WTC11 (cell line): ENCODE measurements at regions not wholly inside any gene's neighbourhood (a gene's known extent, or its start where the extent isn't known, plus 50 kb on each side); places are given as distances from the start of the nearest gene placed in this dataset.

Experiments used
- ATF1 ChIP-seq: sonication (generic); formaldehyde crosslinking; IDR thresholded peaks from 2 replicates; pipeline ENCODE4 v1.8.1; 2023; ENCODE audit warnings: mild to moderate bottlenecking, moderate library complexity, missing genetic modification reagents
- ETV6 ChIP-seq: sonication (generic); formaldehyde crosslinking; IDR thresholded peaks from 2 replicates; pipeline ENCODE4 v1.8.1; 2022; ENCODE audit warnings: mild to moderate bottlenecking, missing genetic modification reagents
- GABPB1 ChIP-seq: sonication (generic); formaldehyde crosslinking; IDR thresholded peaks from 2 replicates; pipeline ENCODE4 v1.8.1; 2023; ENCODE audit warnings: mild to moderate bottlenecking, missing genetic modification reagents
- JAZF1 ChIP-seq: fragments of 250-450 bp; sonication (Bioruptor Pico); IDR thresholded peaks from 2 replicates; pipeline ENCODE4 v1.9.0; 2021; ENCODE audit warnings: moderate library complexity, mild to moderate bottlenecking, inconsistent platforms
- TEAD1 ChIP-seq: sonication (generic); formaldehyde crosslinking; IDR thresholded peaks from 2 replicates; pipeline ENCODE4 v1.8.0; 2022; ENCODE audit warnings: mild to moderate bottlenecking, missing genetic modification reagents
- ZBTB21 ChIP-seq: sonication (generic); formaldehyde crosslinking; IDR thresholded peaks from 2 replicates; pipeline ENCODE4 v1.8.1; 2023; ENCODE audit warnings: mild to moderate bottlenecking, missing genetic modification reagents, borderline replicate concordance
- ZNF121 ChIP-seq: sonication (generic); formaldehyde crosslinking; IDR thresholded peaks from 2 replicates; pipeline ENCODE4 v1.8.0; 2023; ENCODE audit warnings: missing genetic modification reagents
- ZNF263 ChIP-seq: sonication (generic); formaldehyde crosslinking; IDR thresholded peaks from 2 replicates; pipeline ENCODE4 v1.8.1; 2022; ENCODE audit warnings: low read depth, mild to moderate bottlenecking, moderate library complexity, missing genetic modification reagents
- TF ChIP-seq, protein P1 (sequence below): sonication (generic); formaldehyde crosslinking; IDR thresholded peaks from 2 replicates; pipeline ENCODE4 v1.8.1; 2023; ENCODE audit warnings: mild to moderate bottlenecking, missing genetic modification reagents
- TF ChIP-seq, protein P2 (sequence below): sonication (generic); formaldehyde crosslinking; IDR thresholded peaks from 2 replicates; pipeline ENCODE4 v1.8.1; 2023; ENCODE audit warnings: mild to moderate bottlenecking, missing genetic modification reagents, borderline replicate concordance
- TF ChIP-seq, protein P3 (sequence below): fragments of 250-450 bp; sonication (Bioruptor Pico); IDR thresholded peaks from 2 replicates; pipeline ENCODE4 v2.1.2; 2022; ENCODE audit warnings: mild to moderate bottlenecking, moderate library complexity
- TF ChIP-seq, protein P4 (sequence below): fragments of 200-600 bp; IDR thresholded peaks from 2 replicates; pipeline ENCODE4 v1.8.0; 2022; ENCODE audit warnings: antibody characterized with exemption
- TF ChIP-seq, protein P5 (sequence below): sonication (generic); formaldehyde crosslinking; IDR thresholded peaks from 2 replicates; pipeline ENCODE4 v1.8.0; 2023; ENCODE audit warnings: mild to moderate bottlenecking, missing genetic modification reagents
- TF ChIP-seq, protein P6 (sequence below): sonication (generic); formaldehyde crosslinking; IDR thresholded peaks from 2 replicates; pipeline ENCODE4 v1.8.1; 2022; ENCODE audit warnings: low read depth, missing genetic modification reagents, borderline replicate concordance

DNA sequence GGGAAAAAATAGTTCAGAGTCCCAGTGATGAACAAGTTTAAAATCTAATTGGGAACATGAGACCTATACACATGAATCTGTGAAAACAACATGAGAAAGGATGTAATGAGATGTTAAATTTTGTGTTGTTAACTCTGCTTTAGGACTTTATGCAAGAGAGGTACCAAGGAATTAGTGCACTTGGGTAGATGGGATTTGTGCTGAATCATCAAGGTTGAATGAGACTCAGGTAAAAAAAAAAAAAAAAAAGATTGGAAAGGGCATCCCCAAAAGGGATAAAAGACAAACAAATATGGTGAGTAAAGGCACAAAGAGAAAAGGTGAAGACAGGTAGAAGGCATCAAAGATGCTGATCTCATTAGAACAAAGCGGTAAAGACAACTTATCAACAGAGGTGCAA is 644.4 kb downstream of the CBLN4 start:
- TF ChIP-seq, protein P1, sequence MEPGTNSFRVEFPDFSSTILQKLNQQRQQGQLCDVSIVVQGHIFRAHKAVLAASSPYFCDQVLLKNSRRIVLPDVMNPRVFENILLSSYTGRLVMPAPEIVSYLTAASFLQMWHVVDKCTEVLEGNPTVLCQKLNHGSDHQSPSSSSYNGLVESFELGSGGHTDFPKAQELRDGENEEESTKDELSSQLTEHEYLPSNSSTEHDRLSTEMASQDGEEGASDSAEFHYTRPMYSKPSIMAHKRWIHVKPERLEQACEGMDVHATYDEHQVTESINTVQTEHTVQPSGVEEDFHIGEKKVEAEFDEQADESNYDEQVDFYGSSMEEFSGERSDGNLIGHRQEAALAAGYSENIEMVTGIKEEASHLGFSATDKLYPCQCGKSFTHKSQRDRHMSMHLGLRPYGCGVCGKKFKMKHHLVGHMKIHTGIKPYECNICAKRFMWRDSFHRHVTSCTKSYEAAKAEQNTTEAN: no peak
- TF ChIP-seq, protein P2, sequence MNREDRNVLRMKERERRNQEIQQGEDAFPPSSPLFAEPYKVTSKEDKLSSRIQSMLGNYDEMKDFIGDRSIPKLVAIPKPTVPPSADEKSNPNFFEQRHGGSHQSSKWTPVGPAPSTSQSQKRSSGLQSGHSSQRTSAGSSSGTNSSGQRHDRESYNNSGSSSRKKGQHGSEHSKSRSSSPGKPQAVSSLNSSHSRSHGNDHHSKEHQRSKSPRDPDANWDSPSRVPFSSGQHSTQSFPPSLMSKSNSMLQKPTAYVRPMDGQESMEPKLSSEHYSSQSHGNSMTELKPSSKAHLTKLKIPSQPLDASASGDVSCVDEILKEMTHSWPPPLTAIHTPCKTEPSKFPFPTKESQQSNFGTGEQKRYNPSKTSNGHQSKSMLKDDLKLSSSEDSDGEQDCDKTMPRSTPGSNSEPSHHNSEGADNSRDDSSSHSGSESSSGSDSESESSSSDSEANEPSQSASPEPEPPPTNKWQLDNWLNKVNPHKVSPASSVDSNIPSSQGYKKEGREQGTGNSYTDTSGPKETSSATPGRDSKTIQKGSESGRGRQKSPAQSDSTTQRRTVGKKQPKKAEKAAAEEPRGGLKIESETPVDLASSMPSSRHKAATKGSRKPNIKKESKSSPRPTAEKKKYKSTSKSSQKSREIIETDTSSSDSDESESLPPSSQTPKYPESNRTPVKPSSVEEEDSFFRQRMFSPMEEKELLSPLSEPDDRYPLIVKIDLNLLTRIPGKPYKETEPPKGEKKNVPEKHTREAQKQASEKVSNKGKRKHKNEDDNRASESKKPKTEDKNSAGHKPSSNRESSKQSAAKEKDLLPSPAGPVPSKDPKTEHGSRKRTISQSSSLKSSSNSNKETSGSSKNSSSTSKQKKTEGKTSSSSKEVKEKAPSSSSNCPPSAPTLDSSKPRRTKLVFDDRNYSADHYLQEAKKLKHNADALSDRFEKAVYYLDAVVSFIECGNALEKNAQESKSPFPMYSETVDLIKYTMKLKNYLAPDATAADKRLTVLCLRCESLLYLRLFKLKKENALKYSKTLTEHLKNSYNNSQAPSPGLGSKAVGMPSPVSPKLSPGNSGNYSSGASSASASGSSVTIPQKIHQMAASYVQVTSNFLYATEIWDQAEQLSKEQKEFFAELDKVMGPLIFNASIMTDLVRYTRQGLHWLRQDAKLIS: no peak
- TF ChIP-seq ETV6 (CRISPR knock-in tag) (no peak), ATF1 (CRISPR knock-in tag) (no peak), ZNF263 (CRISPR knock-in tag) (no peak), GABPB1 (no peak), ZNF121 (CRISPR knock-in tag) (no peak), TEAD1 (CRISPR knock-in tag) (no peak), ZBTB21 (CRISPR knock-in tag) (no peak), JAZF1 (CRISPR knock-in tag) (no peak)
- TF ChIP-seq, protein P3, sequence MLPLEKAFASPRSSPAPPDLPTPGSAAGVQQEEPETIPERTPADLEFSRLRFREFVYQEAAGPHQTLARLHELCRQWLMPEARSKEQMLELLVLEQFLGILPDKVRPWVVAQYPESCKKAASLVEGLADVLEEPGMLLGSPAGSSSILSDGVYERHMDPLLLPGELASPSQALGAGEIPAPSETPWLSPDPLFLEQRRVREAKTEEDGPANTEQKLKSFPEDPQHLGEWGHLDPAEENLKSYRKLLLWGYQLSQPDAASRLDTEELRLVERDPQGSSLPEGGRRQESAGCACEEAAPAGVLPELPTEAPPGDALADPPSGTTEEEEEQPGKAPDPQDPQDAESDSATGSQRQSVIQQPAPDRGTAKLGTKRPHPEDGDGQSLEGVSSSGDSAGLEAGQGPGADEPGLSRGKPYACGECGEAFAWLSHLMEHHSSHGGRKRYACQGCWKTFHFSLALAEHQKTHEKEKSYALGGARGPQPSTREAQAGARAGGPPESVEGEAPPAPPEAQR: no peak
- TF ChIP-seq, protein P4, sequence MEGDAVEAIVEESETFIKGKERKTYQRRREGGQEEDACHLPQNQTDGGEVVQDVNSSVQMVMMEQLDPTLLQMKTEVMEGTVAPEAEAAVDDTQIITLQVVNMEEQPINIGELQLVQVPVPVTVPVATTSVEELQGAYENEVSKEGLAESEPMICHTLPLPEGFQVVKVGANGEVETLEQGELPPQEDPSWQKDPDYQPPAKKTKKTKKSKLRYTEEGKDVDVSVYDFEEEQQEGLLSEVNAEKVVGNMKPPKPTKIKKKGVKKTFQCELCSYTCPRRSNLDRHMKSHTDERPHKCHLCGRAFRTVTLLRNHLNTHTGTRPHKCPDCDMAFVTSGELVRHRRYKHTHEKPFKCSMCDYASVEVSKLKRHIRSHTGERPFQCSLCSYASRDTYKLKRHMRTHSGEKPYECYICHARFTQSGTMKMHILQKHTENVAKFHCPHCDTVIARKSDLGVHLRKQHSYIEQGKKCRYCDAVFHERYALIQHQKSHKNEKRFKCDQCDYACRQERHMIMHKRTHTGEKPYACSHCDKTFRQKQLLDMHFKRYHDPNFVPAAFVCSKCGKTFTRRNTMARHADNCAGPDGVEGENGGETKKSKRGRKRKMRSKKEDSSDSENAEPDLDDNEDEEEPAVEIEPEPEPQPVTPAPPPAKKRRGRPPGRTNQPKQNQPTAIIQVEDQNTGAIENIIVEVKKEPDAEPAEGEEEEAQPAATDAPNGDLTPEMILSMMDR: no peak
- TF ChIP-seq, protein P5, sequence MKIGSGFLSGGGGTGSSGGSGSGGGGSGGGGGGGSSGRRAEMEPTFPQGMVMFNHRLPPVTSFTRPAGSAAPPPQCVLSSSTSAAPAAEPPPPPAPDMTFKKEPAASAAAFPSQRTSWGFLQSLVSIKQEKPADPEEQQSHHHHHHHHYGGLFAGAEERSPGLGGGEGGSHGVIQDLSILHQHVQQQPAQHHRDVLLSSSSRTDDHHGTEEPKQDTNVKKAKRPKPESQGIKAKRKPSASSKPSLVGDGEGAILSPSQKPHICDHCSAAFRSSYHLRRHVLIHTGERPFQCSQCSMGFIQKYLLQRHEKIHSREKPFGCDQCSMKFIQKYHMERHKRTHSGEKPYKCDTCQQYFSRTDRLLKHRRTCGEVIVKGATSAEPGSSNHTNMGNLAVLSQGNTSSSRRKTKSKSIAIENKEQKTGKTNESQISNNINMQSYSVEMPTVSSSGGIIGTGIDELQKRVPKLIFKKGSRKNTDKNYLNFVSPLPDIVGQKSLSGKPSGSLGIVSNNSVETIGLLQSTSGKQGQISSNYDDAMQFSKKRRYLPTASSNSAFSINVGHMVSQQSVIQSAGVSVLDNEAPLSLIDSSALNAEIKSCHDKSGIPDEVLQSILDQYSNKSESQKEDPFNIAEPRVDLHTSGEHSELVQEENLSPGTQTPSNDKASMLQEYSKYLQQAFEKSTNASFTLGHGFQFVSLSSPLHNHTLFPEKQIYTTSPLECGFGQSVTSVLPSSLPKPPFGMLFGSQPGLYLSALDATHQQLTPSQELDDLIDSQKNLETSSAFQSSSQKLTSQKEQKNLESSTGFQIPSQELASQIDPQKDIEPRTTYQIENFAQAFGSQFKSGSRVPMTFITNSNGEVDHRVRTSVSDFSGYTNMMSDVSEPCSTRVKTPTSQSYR (CRISPR knock-in tag): no peak
- TF ChIP-seq, protein P6, sequence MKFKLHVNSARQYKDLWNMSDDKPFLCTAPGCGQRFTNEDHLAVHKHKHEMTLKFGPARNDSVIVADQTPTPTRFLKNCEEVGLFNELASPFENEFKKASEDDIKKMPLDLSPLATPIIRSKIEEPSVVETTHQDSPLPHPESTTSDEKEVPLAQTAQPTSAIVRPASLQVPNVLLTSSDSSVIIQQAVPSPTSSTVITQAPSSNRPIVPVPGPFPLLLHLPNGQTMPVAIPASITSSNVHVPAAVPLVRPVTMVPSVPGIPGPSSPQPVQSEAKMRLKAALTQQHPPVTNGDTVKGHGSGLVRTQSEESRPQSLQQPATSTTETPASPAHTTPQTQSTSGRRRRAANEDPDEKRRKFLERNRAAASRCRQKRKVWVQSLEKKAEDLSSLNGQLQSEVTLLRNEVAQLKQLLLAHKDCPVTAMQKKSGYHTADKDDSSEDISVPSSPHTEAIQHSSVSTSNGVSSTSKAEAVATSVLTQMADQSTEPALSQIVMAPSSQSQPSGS (CRISPR knock-in tag): no peak
